ENCODE measurements at regions not wholly inside any gene's neighbourhood (a gene's known extent, or its start where the extent isn't known, plus 50 kb on each side); places are given as distances from the start of the nearest gene placed in this dataset.
"Not testable (repeated sequence)": the region's sequence is repeated elsewhere in the genome, so short reads cannot be mapped to it uniquely, and the experiment has no call there.

DNA sequence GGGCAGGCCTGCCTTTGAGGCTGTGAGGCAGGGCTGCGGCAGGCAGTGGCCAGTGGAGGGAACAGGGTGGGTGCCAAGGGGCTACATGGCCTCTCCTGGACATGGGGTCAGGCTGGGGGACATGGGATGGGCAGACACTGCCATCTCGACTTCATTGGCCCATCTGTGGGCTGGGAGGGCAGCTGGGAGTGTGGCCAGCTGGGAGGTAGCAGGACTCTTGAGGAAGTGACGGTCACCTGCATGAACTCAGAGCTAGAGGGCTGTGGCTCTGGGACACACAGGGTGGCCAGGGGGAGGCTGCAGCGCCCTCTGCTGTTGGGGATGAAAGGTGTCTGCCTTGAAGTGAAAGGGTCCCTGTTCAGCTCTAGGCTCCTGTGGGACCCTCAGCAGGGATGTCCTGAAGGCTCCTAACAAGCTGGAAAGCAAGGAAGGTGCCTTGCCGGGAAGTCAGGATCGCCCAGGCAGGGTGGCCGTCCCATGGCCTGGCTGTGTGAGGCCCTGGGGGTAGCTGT lies 244.0 kb downstream of the ANKRD30B start:
- not testable (repeated sequence) for H3K4me1 Mint-ChIP-seq (ENCODE audit: low read depth); ATAC-seq (replicated peaks in 1 of 2); H3K4me3 Mint-ChIP-seq

DNA sequence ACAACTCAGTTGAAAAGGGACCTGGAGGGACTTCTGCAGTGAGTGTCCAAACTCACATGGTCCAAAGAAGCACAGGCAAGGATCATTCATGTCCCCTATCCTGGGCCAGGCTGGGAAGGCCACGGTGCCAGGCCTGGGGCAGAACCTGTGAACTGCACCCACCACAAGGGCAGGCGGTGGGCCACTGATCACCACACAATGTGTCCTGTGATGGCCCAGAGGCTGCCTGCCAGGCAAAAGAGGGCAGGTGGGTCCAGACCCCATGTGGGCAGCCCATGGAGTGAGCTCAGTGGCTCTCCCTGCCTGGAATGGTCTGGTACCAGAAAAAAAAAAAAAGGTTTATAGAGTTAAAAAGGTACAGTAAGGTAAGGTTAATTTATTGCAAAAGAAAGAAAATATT lies 244.8 kb downstream of the ANKRD30B start:
- H3K9me3 Mint-ChIP-seq; H3K4me1 Mint-ChIP-seq (ENCODE audit: low read depth); DNase-seq; ATAC-seq (replicated peaks in 1 of 2); H3K27ac Mint-ChIP-seq; H3K36me3 Mint-ChIP-seq (ENCODE audit: insufficient read depth in 2 of 2); H3K27me3 Mint-ChIP-seq (ENCODE audit: low read depth); H3K4me3 Mint-ChIP-seq: not testable (repeated sequence)

More for the DNA sequence above, 244.0 kb downstream of the ANKRD30B start:
- H3K36me3 Mint-ChIP-seq (ENCODE audit: insufficient read depth in 2 of 2); H3K27ac Mint-ChIP-seq; H3K9me3 Mint-ChIP-seq; H3K27me3 Mint-ChIP-seq (ENCODE audit: low read depth): not testable (repeated sequence)
- DNase-seq, result peak in 1 of 2 donors; percentile 12

DNA sequence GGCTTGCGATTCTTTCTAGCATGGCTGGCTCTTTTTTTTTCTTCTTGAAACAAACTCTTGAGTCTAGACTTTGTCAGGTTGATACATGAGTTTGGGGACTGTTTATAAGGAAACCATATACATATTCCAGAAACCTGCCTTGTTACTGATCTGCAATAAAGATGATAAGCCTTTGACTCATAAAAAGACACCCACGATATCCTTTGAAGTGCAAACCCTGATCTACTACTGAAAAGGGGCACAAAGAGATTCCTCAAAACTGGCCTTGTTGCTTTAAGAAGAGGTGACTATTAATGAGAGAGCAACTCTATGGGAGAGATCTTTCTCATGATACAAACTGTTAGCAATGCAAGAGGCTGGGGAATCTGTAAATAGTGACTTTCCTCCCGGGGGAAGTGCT lies 247.1 kb downstream of the ANKRD30B start:
- H3K4me3 Mint-ChIP-seq; H3K36me3 Mint-ChIP-seq (ENCODE audit: insufficient read depth in 2 of 2); H3K9me3 Mint-ChIP-seq; H3K4me1 Mint-ChIP-seq (ENCODE audit: low read depth); DNase-seq; H3K27me3 Mint-ChIP-seq (ENCODE audit: low read depth); H3K27ac Mint-ChIP-seq: not testable (repeated sequence)
- ATAC-seq (replicated peaks in 1 of 2), result peak; percentile 41 to 54

DNA sequence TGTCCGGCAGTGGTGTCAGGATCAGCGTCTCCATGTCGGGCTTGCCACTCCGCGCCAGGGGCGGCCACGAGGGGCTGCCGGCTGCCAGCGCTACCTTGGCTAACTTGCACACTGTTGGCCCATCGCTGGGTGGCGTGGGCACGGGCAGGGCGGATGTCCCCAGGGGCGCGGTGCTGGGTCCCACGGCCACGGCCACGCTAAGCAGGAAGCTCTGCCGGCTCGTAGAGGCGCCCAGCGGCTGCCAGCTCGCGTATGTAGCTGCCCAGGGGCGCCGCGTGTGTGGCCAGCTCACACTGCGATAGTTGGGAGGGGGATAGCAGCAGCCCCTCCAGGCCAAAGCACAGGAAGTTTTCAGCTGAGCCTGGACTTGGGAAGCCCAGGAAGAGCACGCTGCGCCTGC lies 249.4 kb downstream of the ANKRD30B start:
- H3K4me1 Mint-ChIP-seq (ENCODE audit: low read depth), result no peaks in the 10 kb centered on the region
- no peaks in the 10 kb centered on the region for H3K27me3 Mint-ChIP-seq (ENCODE audit: low read depth)
- no peak overlapping the region for H3K27ac Mint-ChIP-seq
- H3K4me3 Mint-ChIP-seq, result no peak overlapping the region
- DNase-seq, result no peak
- no peak for ATAC-seq (replicated peaks in 1 of 2)
- peaks cover 0 to 3% of the 10 kb centered on the region in 2 donors for H3K36me3 Mint-ChIP-seq (ENCODE audit: insufficient read depth in 2 of 2)
- no peaks in the 10 kb centered on the region for H3K9me3 Mint-ChIP-seq

DNA sequence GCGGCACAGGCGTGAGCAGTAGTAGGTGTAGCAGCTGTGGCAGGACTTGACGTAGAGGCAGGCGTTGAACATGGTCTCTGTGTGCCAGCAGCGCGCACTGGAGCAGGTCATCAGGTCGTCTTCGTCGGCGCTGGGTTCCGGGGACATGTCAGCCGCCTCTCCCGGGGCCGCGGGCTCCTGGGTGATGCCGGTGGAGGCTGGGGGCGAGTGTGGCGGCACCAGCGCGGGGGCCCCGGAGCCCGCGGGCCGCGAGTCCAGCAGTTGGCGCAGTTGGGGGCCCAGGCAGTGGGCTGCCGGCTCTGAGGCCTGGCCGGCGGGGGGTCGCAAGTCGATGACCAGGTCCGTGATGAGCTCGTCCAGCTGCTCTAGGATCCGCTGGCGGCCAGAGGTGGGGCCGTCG lies 249.9 kb downstream of the ANKRD30B start:
- not testable (repeated sequence) for H3K4me1 Mint-ChIP-seq (ENCODE audit: low read depth); H3K36me3 Mint-ChIP-seq (ENCODE audit: insufficient read depth in 2 of 2); H3K27me3 Mint-ChIP-seq (ENCODE audit: low read depth); H3K27ac Mint-ChIP-seq; H3K4me3 Mint-ChIP-seq; H3K9me3 Mint-ChIP-seq; DNase-seq; ATAC-seq (replicated peaks in 1 of 2)

DNA sequence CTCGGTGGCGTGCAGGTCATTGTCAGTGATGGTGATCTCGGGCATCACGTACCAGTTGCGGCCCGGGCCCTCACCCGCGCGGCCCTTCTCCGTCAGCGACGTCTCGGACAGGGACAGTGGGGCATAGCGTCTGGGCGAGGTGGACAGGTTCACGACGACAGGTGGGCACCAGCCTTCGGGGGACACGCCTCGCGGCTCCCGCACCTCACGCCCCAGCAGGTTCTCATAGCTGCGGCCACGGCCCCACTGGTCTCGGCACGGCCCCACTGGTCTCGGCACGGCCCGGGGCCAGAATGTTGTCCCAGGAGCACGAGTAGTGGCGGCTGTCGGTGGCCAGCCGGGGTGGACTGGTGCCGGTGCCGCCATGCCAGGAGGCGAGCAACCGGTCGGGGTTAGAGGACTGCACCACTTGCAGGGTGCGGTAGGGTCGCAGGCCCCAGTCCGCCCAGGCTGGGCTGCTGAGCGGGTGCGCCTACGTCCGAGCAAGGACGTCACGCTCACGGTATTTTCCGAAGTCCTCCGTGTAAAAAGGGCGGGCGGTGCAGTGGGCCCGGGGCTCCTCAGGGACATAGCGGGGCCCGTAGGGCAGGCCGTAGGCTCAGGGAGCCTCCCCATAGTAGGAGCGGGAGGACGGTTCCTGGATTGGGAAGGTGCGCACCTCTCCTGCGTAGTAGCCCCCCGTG lies 250.5 kb downstream of the ANKRD30B start:
- not testable (repeated sequence) for ATAC-seq (replicated peaks in 1 of 2); H3K36me3 Mint-ChIP-seq (ENCODE audit: insufficient read depth in 2 of 2); H3K27me3 Mint-ChIP-seq (ENCODE audit: low read depth); H3K9me3 Mint-ChIP-seq; H3K4me3 Mint-ChIP-seq; DNase-seq; H3K27ac Mint-ChIP-seq; H3K4me1 Mint-ChIP-seq (ENCODE audit: low read depth)

DNA sequence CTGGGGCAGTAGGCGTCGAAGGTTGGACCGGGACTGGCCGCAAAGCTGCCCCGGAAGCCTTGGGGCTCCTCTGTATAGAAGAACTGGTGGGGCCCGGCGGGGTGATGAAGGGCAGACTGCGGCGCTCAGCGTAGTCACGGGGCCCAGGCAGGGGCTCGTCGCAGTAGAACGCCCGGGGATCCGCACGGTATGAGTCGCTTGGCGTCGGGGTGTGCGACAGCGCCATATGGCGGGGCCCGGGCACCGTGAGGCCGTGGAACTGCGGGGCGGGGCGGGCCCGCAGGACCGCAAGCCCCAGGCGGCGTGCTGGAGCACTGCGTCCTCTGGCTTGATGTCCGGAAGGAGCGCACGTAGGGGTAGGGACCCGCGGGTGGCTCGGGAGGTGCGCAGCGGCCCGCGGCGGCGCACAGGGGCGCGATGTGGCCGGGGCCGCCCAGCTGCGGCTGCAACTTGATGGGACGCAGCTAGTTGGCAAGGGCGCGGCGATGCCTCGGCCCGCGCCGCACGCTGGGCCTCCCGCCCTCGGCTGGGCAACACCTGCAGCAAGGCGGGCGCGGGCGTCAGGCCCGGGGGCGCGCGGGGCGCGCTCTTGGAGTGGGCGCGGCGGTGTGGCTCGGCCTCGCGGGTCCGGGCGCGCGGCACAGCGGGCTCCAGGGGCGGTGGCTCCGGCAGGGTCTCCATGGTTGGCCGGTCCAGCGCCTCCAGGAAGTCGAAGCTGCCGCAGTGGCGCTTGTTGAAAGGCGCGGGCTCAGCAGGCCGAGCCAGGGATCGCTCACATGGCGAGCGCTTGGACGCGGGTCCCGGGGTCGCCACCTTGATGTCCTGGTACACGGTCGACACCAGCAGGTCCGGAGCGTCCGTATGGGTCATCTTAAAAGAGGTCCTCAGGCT lies 251.4 kb downstream of the ANKRD30B start:
- DNase-seq (no peak), ATAC-seq (replicated peaks in 1 of 2) (no peak)
- Mint-ChIP-seq H3K27me3 (ENCODE audit: low read depth) (no peaks in the 10 kb centered on the region), H3K27ac (no peak overlapping the region), H3K4me1 (ENCODE audit: low read depth) (no peaks in the 10 kb centered on the region), H3K9me3 (no peaks in the 10 kb centered on the region), H3K36me3 (ENCODE audit: insufficient read depth in 2 of 2) (peaks cover 0 to 3% of the 10 kb centered on the region in 2 donors), H3K4me3 (no peak overlapping the region)

DNA sequence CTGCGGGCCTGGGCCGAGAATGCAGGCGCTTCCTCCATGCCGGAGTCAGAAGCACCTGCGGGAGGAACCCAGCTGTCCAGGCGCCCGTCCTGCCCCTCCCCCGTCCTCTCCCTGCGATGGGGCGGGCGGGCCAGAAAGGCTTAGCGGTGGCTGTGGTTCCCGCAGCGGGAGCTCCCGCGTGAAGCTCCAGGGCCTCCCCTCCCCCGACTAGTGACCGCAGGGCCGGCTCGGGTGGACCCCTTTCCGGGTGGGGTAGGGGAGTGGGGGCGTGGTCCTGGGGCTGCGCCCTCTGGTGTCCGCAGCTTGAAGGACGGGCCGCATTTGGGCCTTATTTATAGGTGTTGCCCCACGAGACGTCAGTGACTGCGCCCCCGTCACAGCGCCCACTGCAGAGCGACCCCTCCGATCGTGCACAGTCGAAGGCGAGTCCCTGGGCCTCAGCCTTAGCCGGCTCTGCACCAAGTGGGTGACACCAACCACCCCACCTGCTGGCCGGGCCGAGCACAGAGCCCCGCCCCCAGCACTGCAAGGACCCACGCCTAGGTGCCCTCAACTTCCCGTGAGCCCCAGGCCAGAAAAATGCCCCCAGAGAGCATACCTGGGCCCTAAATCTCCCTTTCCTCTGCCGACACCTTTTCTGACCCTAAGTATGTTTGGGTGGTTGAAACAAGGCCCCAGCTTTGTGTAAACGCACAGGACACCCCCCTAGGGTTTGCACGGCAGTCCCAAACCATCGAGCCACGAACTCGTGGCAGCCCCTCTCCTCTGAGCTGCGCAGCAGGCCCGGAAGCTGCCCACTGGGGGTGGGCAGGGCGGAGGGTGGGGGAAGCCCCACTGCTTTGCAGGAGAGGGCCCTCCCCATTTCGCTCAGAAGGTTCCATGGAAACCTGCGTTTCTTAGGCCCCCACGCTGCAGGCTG lies 252.4 kb downstream of the ANKRD30B start:
- not testable (repeated sequence) for H3K4me3 Mint-ChIP-seq; H3K27me3 Mint-ChIP-seq (ENCODE audit: low read depth); H3K4me1 Mint-ChIP-seq (ENCODE audit: low read depth); DNase-seq; H3K36me3 Mint-ChIP-seq (ENCODE audit: insufficient read depth in 2 of 2); H3K27ac Mint-ChIP-seq; H3K9me3 Mint-ChIP-seq
- peak in 1 of 2 donors; percentile 46 for ATAC-seq (replicated peaks in 1 of 2)

DNA sequence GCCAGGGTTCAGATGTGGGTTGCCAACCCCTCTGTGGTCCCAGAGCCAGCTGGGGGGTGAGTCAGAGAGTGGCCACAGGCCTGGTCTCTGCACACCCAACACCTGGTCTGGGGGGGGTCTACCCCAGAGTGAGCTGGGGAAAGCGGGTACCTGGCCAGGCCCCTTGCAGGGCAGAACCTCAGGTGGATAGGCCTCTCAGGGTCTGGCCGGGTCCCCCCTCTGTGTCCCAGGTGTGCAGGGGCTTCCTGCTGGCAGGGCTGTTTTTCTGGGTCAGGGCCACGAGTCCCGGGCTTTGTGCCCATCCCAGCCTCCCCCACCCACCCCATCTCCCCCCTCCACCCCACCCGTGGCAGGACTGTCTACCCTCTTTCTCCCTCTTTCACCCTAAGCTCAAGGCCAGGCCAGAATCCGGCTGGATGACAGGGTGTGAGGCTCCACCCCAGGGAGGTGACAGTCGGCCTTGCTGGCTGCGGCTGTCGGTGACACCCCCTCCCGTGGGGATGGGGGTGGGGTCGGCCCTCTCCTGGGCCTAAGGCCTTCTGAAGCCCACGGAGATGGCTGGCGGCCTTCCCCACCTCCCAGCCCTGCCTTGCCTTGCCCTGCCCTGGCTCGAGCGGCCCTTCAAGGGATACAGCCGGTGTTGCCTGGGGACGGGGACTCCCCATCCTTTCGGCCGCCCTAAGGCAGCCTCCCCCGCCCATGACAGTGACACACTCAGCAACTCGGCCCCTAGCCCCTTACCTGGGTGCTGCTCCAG lies 253.2 kb downstream of the ANKRD30B start:
- not testable (repeated sequence) for H3K27me3 Mint-ChIP-seq (ENCODE audit: low read depth); DNase-seq; H3K36me3 Mint-ChIP-seq (ENCODE audit: insufficient read depth in 2 of 2); H3K4me1 Mint-ChIP-seq (ENCODE audit: low read depth); H3K9me3 Mint-ChIP-seq; H3K27ac Mint-ChIP-seq; ATAC-seq (replicated peaks in 1 of 2); H3K4me3 Mint-ChIP-seq

DNA sequence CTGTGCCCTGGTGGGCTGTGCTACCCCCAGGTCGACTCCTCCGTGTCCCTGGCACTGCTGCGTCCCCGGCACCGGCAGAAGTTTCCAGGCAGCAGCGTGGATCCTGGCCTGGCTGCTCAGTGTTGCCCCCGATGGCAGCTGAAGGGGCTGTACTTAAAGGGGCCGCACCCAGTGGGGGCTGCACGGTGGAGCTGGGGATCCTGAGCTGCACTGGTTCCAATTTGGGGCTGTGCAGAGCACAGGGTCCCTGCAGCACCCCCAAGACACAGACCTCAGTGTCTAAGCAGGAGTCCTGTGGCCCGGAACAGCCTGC lies 253.8 kb downstream of the ANKRD30B start:
- ATAC-seq (replicated peaks in 1 of 2); DNase-seq; H3K4me1 Mint-ChIP-seq (ENCODE audit: low read depth); H3K36me3 Mint-ChIP-seq (ENCODE audit: insufficient read depth in 2 of 2); H3K9me3 Mint-ChIP-seq; H3K27ac Mint-ChIP-seq; H3K4me3 Mint-ChIP-seq; H3K27me3 Mint-ChIP-seq (ENCODE audit: low read depth): not testable (repeated sequence)

DNA sequence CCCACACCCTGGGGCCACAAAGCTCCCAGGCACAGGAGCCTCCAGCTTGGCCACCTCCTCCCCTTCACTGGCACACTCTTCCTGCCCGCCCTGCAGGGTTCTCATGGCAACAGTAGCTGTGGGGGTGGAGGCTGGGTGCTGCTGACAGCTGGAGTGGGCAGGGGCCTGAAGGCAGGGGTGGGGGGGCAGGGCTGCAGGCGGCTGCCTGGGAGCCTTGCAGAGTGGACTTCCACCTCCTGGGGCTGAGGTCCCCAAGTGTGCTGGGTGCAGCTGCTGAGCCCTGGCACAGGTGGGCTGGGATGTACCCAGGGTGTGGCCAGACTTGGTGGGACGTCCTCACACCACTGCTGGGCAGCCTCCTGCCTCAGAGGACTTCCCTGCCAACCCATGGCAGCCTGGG lies 254.8 kb downstream of the ANKRD30B start:
- not testable (repeated sequence) for ATAC-seq (replicated peaks in 1 of 2); H3K4me3 Mint-ChIP-seq; H3K4me1 Mint-ChIP-seq (ENCODE audit: low read depth); H3K36me3 Mint-ChIP-seq (ENCODE audit: insufficient read depth in 2 of 2); H3K27me3 Mint-ChIP-seq (ENCODE audit: low read depth); H3K27ac Mint-ChIP-seq; DNase-seq; H3K9me3 Mint-ChIP-seq

DNA sequence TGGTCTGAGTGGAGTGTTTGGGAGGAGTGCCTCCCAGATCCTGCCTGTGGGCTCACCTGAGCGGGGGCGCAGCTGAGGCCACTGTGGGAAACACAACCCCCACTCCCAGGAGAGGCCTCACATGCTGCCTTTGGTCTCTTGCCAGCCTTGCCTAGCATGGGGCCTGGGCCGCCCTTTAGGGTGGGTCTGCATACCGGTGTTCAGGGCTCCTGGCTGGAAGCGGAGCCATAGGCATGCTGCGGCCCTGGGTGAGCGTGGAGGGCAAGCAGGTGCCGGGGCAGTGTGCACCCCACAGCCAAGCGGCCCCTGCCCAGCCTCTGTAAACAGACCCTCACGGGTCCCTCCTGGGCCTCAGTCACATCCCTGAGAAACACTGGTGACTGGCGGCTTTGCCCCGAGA lies 255.3 kb downstream of the ANKRD30B start:
- not testable (repeated sequence) for H3K4me3 Mint-ChIP-seq; H3K27ac Mint-ChIP-seq; DNase-seq; H3K36me3 Mint-ChIP-seq (ENCODE audit: insufficient read depth in 2 of 2); H3K4me1 Mint-ChIP-seq (ENCODE audit: low read depth); H3K9me3 Mint-ChIP-seq; H3K27me3 Mint-ChIP-seq (ENCODE audit: low read depth); ATAC-seq (replicated peaks in 1 of 2)
